HG03442 (cell line): ENCODE measurements at regions not wholly inside any gene's neighbourhood (a gene's known extent, or its start where the extent isn't known, plus 50 kb on each side); places are given as distances from the start of the nearest gene placed in this dataset.
"Not testable (repeated sequence)": the region's sequence is repeated elsewhere in the genome, so short reads cannot be mapped to it uniquely, and the experiment has no call there.

ENCODE experiments used
- ATAC-seq: cut with Tn5 transposase; IDR thresholded peaks from one replicate; pipeline ENCODE4 v1.9.1; 2021; ENCODE audit warnings: mild to moderate bottlenecking, moderate library complexity; ENCODE audit not compliant: unreplicated experiment

DNA sequence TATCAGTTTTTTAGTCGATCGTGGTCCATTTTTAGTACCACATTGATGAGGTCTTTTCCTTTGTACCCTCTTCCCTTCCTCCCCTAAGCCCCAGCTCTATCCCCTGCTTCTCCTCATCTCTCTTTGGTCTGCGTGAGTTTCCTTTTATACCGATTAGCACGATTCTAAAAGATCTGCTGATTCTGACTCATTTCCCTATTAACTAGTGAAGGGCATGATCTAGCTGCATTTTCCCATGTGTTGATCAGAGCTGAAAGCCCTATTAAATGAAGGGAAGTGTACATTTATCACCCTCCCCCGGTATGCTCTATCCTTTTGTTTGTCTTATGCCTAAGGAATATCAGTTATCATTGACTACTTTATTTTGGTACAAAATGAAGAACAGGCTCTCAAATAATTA is 181.7 kb upstream of the NPY2R start:
- ATAC-seq = no peak

- peak; percentile 95 for ATAC-seq
These were observed 175.8 kb upstream of the NPY2R start for GRCh38 chr4:155032521-155033229.

- ATAC-seq = no peak
These were observed 174.8 kb upstream of the NPY2R start for GRCh38 chr4:155033604-155034003.

DNA sequence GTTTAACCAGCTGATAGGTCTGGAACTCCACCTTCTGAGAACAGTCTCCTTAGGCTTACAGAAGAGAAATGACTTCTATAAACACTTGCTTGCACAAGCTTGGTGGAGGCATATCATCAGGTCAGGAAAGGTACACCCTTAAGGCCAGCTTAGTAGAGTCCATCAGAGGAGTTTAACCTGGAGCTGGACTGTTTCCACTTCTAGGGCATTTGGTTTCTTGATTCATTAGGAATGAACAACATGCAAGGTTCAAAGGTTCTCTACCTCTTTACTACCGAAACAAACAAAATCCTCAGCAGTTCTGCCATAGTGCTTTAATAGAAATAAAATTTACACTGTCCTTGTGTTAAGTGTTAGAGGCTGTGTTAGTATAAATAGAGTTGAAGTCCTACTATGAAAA is 171.4 kb upstream of the NPY2R start:
- ATAC-seq = no peak

DNA sequence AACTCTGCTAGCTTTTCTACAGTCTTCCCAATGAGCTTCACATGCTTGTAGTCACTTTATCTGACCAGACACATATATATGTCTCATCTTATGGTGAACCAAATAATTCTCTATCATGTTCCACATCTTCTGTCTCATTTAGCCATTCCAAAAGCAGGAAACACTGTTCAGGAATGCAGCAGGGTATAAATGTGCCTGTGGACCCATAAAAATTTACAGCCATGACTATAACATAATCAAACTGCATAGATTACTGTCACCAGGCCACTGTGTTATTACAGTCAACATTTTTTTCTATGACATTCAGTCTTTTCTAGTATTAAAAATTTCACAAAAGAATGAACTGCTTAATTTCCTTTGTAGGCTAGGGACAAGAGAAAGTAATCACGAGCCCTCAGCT is 170.0 kb upstream of the NPY2R start:
- no peak for ATAC-seq

GRCh38 chr4:155039162-155039561 is 169.3 kb upstream of the NPY2R start:
- no peak for ATAC-seq

DNA sequence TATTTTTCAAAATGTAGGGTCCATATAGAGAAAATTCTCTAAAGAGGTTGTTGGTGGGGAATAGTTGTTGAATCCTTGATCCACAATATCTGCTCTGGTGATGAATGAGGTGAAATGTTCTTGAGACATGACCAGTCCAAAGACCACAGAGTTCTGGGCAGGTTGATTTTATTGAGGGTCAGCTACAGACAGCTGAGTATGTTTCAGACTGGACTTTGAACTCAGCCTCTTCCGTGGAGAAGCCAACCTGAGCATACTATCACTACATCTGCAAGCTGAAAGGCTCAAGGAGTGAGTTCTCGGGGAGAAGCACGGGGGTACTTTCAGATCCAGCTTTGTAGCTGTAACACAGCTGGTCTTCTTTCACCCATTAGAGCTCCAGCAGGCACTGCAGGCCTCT is 168.4 kb upstream of the NPY2R start:
- ATAC-seq = no peak

GRCh38 chr4:155042014-155042413 is 166.4 kb upstream of the NPY2R start:
- ATAC-seq = no peak

DNA sequence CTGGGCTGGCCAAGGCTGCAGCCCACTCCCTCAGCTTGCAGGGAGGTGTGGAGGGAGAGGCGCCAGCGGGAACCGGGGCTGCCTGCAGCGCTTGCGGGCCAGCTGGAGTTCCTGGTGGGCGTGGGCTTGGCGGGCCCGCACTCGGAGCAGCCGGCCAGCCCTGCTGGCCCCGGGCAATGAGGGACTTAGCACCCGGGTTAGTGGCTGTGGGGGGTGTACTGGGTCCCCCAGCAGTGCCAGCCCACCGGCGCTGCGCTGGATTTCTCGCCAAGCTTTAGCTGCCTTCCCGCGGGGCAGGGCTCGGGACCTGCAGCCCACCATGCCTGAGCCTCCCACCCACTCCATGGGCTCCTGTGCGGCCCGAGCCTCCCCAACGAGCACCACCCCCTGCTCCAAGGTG is 164.2 kb upstream of the NPY2R start:
- not testable (repeated sequence) for ATAC-seq

DNA sequence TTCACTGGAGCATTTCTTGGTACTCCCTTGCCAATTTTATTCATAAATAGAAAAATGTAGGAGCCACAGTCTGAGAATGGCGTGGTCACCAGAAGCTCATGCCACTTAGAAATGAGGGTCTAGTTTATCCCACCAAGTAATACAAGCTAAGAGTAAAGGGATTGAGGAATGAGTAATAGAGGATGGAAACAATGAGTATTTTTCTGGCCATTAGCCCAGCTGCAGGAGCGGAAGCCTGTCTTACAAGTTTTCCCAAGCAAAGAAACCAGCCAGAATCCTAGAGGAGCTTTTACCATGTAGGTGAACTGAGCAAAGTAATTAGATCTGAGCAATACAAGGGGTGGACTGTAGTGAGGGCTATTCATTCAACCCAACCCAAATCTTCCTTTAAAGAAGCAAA is 160.7 kb upstream of the NPY2R start:
- no peak for ATAC-seq

DNA sequence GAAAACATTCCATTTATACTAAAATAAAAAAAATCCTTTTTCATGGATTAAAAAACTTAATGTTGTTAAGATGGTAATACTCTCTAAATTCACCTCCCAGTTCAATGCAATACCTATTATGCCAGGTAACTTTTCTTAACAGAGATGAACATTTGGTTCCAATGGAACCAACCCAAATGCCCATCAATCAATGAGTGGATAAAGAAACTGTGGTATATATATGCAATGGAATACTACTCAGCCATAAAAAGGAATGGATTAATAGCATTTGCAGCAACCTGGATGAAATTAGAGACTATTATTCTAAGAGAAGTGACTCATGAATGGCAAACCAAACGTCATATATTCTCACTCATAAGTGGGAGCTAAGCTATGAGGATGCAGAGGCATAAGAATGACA is 154.4 kb upstream of the NPY2R start:
- not testable (repeated sequence) for ATAC-seq

DNA sequence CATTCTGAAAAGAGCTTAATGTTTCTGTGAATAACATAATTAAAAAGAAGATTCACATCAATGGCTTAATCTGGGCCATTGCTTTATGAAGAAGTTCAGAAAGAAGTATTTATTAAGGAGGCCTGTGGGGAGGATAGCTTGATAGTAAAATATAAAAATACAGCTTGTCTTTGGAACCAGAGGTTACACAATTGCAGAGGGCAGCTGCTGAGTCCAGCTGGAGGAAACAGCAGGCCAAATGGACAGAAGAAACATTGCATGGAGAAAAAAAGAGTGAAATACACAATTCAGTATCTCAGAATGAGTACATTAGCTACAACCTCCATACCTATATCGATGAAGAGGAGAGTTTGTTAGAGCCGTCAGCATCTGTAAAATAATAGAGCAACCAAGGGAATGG is 148.0 kb upstream of the NPY2R start:
- no peak for ATAC-seq

DNA sequence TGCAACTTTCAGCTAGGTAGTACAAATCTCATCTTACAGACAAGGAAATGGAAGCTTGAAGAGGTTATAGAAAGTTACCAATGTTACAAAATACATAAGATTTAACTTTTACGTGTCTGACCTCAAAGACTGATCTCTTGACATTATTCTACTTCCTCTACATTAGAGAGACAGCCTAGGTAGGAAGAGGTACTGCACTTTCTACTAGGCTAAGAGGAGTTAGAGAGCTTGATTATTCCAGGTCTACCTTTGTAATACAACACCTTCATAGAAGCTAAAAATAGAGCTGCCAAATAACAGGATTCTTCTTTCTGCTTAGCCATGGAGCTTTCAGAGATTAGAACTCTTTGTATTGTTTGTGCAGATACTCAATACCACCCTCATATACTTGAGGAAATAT is 147.6 kb upstream of the NPY2R start:
- ATAC-seq = no peak

DNA sequence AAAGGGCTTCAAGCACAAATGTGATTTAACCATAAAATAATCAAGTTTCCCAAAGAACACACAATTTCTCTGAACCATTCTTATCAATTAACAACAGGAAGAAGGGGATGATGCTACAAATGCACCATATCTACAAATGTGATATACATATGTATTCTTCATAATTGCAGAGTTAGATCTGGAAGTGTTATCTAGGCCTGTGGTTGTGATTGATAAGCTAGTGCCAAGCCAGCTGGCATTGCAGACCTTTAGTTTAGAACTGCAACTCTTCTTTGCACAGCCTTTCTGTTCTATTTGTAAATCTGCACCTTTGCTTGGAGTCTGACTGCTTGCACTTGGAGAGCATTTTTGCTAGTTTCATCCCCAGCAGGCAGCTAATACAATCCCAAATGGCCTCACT is 145.5 kb upstream of the NPY2R start:
- ATAC-seq = no peak

- ATAC-seq = not testable (repeated sequence)
These were observed 143.5 kb upstream of the NPY2R start for GRCh38 chr4:155064934-155065333.

- ATAC-seq = no peak
These were observed 141.6 kb upstream of the NPY2R start for GRCh38 chr4:155066871-155067270.

- ATAC-seq = no peak
These were observed 136.5 kb upstream of the NPY2R start for GRCh38 chr4:155071962-155072361.

GRCh38 chr4:155072417-155072816 is 136.0 kb upstream of the NPY2R start:
- peak; percentile 75 for ATAC-seq

DNA sequence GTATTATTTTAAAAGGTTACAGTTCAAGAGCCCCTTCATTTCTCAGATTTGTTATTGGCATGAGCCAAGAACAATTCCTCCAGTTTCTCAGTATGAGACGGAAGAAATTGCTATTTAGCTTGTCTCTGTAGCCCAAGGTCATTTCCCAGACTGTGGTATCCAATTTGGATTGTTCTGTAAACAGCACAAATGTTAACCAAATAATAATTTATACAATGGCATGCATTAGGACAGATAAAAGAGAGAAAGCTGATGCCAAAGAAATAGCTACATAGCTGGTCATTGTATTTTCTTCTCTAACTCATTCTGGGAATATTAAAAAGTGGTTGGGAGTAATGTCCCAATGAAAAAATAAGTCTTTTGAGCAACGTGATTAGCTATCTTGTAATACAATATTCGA is 134.6 kb upstream of the NPY2R start:
- no peak for ATAC-seq

- ATAC-seq = no peak
These were observed 132.1 kb upstream of the NPY2R start for GRCh38 chr4:155076256-155076785.

DNA sequence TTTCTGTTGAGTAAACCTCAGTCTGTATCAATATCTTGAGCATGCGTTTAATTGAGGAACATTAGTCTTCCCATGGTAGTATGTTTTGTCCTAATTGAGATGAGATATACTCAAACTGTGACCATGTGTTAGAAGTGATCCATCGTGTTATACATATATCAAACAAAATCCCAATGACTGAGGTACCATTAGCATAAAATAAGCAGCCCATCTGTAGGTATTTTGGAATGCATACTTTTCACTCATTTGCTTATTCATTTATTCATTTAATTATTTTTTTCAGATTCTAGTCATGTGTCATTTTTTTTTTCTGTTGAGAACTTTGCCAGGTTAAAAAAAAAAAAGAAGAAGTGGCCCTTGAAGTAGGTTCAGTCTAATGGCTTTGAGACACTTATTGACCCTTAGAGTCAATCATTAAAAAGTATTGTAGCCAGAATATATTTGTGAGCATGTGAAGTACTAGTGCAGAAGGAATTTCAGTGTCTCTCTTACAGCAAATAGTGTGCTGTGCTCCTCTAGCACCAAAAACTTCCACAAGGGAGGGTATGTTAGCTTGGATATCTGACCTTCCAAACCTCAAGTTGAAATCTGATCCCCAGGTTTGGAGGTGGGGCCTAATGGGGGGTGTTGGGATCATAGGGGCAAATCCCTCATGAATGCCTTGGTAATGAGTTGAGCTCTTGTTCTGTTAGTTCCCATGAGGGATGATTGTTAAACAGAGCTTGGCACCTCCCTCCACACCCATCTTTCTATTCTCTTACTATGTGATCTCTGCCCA is 130.8 kb upstream of the NPY2R start:
- no peak for ATAC-seq

- ATAC-seq = no peak
These were observed 128.6 kb upstream of the NPY2R start for GRCh38 chr4:155079871-155080270.
